ENCODE measurements at regions not wholly inside any gene's neighbourhood (a gene's known extent, or its start where the extent isn't known, plus 50 kb on each side); places are given as distances from the start of the nearest gene placed in this dataset.

GRCh38 chr4:169900241-169900845 lies 125.9 kb downstream of the MFAP3L start:
- no peak overlapping the region for H3K27ac ChIP-seq (ENCODE audit: insufficient read depth, low read length)
- H2AK5ac ChIP-seq (ENCODE audit: low read depth, low read length) = no peak overlapping the region
- H3K23ac ChIP-seq (ENCODE audit: low read depth, low read length) = no peak overlapping the region
- H3K14ac ChIP-seq (replicated peaks; ENCODE audit: low read depth, low read length) = no peak overlapping the region
- H4K8ac ChIP-seq (ENCODE audit: low read depth in 2 of 2, low read length in 2 of 2) = no peak overlapping the region
- ATAC-seq (ENCODE audit: low read depth) (no peak), DNase-seq (no peak)
- 100% methylated on average over 2 of the region's 6 CpGs; no CpG with 5 or more reads in 1 of the 2 experiments for WGBS, 2 experiments (ENCODE audit: extremely low coverage in 2 of 2, insufficient read length in 1 of 2)
- H2AFZ ChIP-seq (replicated peaks; ENCODE audit: low read length, poor library complexity) = no peak overlapping the region
- H3K79me1 ChIP-seq (ENCODE audit: low read depth in 1 of 2, low read length in 2 of 2) = no peaks in the 10 kb centered on the region
- intact Hi-C loops (cut with micrococcal nuclease) (no loop called here), in situ Hi-C loops (cut with MboI; ENCODE audit: low sequenced_read_pairs) (no loop called here), dilution Hi-C loops (cut with HindIII; ENCODE audit: low sequenced_read_pairs, unreplicated experiment) (no loop called here)
- no peak overlapping the region for H4K91ac ChIP-seq (ENCODE audit: insufficient read depth, low read depth, low read length)
- H3K4me2 ChIP-seq (ENCODE audit: low read depth, low read length) = no peak overlapping the region
- no peaks in the 10 kb centered on the region for H3K4me1 ChIP-seq (ENCODE audit: control insufficient read depth, insufficient read depth, low read length)
- H3K9ac ChIP-seq (ENCODE audit: low read depth, low read length) = no peak overlapping the region
- no peak overlapping the region for H2AK9ac ChIP-seq (replicated peaks; ENCODE audit: low read depth, low read length, poor library complexity)
- H2BK120ac ChIP-seq (ENCODE audit: low read depth, low read length) = no peak overlapping the region
- no peak overlapping the region for H3K4me3 ChIP-seq (ENCODE audit: insufficient read depth, low read depth, low read length)
- H3K56ac ChIP-seq (ENCODE audit: extremely low read depth, insufficient read depth, low read length) = no peak overlapping the region
- no peaks in the 10 kb centered on the region for H3K9me1 ChIP-seq (ENCODE audit: insufficient read depth, low read length)
- no peak overlapping the region for H3K18ac ChIP-seq (ENCODE audit: low read depth, low read length)
- no peak overlapping the region for H2BK5ac ChIP-seq (ENCODE audit: low read depth, low read length, poor library complexity, severe bottlenecking)
- no peak overlapping the region for H2BK15ac ChIP-seq (ENCODE audit: low read depth, low read length)
- ChIA-PET POLR2A (ENCODE audit: unreplicated experiment) (no interaction called here), CTCF (no interaction called here)
- no peaks in the 10 kb centered on the region for H4K20me1 ChIP-seq (ENCODE audit: insufficient read depth, low read length)
- H3K27me3 ChIP-seq (ENCODE audit: control insufficient read depth, insufficient read depth, low read length) = no peaks in the 10 kb centered on the region
- TF ChIP-seq CHD1 (IDR thresholded peaks at IDR 0.05; ENCODE audit: low read depth, low read length) (no peak), RCOR1 (IDR thresholded peaks at IDR 0.05; ENCODE audit: insufficient replicate concordance, low read length) (no peak), MXI1 (IDR thresholded peaks at IDR 0.05; ENCODE audit: borderline replicate concordance, low read depth, low read length) (no peak), RAD21 (IDR thresholded peaks at IDR 0.05; ENCODE audit: low read length) (no peak), SMC3 (IDR thresholded peaks at IDR 0.05; ENCODE audit: low read depth, low read length) (no peak), BHLHE40 (IDR thresholded peaks at IDR 0.05; ENCODE audit: low read depth, low read length) (no peak), NFE2L2 (IDR thresholded peaks at IDR 0.05; ENCODE audit: low read depth, low read length) (no peak), CEBPB (IDR thresholded peaks at IDR 0.05; ENCODE audit: low read depth, low read length) (no peak), RFX5 (IDR thresholded peaks at IDR 0.05; ENCODE audit: low read depth, low read length) (no peak)
- no peaks in the 10 kb centered on the region for H3K36me3 ChIP-seq (ENCODE audit: control insufficient read depth, insufficient read depth, low read length)
- H3K9me3 ChIP-seq (ENCODE audit: control insufficient read depth, insufficient read depth, low read length) = no peaks in the 10 kb centered on the region
- BruUV-seq (replicated peaks) = no TSS peak
- no peak overlapping the region for H2BK20ac ChIP-seq (ENCODE audit: low read depth, low read length)
- no peak overlapping the region for H4K5ac ChIP-seq (ENCODE audit: low read depth, low read length)
- no peak overlapping the region for H3K4ac ChIP-seq (ENCODE audit: low read depth, low read length)

All from IMR-90 (cell line).